GM21423 (cell line): ENCODE measurements at regions not wholly inside any gene's neighbourhood (a gene's known extent, or its start where the extent isn't known, plus 50 kb on each side); places are given as distances from the start of the nearest gene placed in this dataset.
A peak's percentile ranks its signal among the peaks of the same experiment; 100 is the strongest.
"Not testable (repeated sequence)": the region's sequence is repeated elsewhere in the genome, so short reads cannot be mapped to it uniquely, and the experiment has no call there.

Experiments used
- ATAC-seq: cut with Tn5 transposase; IDR thresholded peaks from one replicate; pipeline ENCODE4 v1.9.1; 2021; ENCODE audit warnings: mild to moderate bottlenecking, moderate library complexity; ENCODE audit not compliant: unreplicated experiment

GRCh38 chr22:22697377-22698117 is 53.1 kb downstream of the GGTLC2 start:
- ATAC-seq, result no peak

- no peak for ATAC-seq
Observed at GRCh38 chr22:22698263-22698750, 53.9 kb downstream of the GGTLC2 start.

GRCh38 chr22:22700631-22701030 is 56.2 kb downstream of the GGTLC2 start:
- ATAC-seq, result no peak

- ATAC-seq, result not testable (repeated sequence)
Observed at GRCh38 chr22:22701557-22701956, 57.1 kb downstream of the GGTLC2 start.

- no peak for ATAC-seq
Observed at GRCh38 chr22:22702237-22703202, 58.1 kb downstream of the GGTLC2 start.

GRCh38 chr22:22703203-22703570 is 58.8 kb downstream of the GGTLC2 start:
- ATAC-seq, result no peak

- no peak for ATAC-seq
Observed at GRCh38 chr22:22703715-22704114, 59.3 kb downstream of the GGTLC2 start.

GRCh38 chr22:22704156-22704946 is 59.9 kb downstream of the GGTLC2 start:
- no peak for ATAC-seq

GRCh38 chr22:22705328-22706100 is 61.1 kb downstream of the GGTLC2 start:
- ATAC-seq, result no peak

GRCh38 chr22:22706253-22706915 is 62.0 kb downstream of the GGTLC2 start:
- ATAC-seq, result no peak

- no peak for ATAC-seq
Observed at GRCh38 chr22:22709719-22710445, 65.5 kb downstream of the GGTLC2 start.

- no peak for ATAC-seq
Observed at GRCh38 chr22:22710719-22711531, 66.5 kb downstream of the GGTLC2 start.

- no peak for ATAC-seq
Observed at GRCh38 chr22:22711532-22711913, 67.1 kb downstream of the GGTLC2 start.

- ATAC-seq, result no peak
Observed at GRCh38 chr22:22712092-22712658, 67.8 kb downstream of the GGTLC2 start.

GRCh38 chr22:22712666-22713365 is 68.4 kb downstream of the GGTLC2 start:
- no peak for ATAC-seq

GRCh38 chr22:22713416-22713815 is 69.0 kb downstream of the GGTLC2 start:
- ATAC-seq, result no peak

- ATAC-seq, result peak; percentile 61
Observed at GRCh38 chr22:22714600-22715335, 70.4 kb downstream of the GGTLC2 start.
